GM13977 (cell line): ENCODE measurements at regions not wholly inside any gene's neighbourhood (a gene's known extent, or its start where the extent isn't known, plus 50 kb on each side); places are given as distances from the start of the nearest gene placed in this dataset.
"Not testable (repeated sequence)": the region's sequence is repeated elsewhere in the genome, so short reads cannot be mapped to it uniquely, and the experiment has no call there.

Source experiments
- DNase-seq: peaks from one replicate; pipeline ENCODE4 v3.0.0; 2012; ENCODE audit warnings: low spot score
- CTCF ChIP-seq: IDR thresholded peaks from 2 replicates; pipeline ENCODE4 v1.5.1; 2012; ENCODE audit warnings: mild to moderate bottlenecking, control low read depth; ENCODE audit not compliant: insufficient read depth; ENCODE audit errors: extremely low read depth, missing control alignments
- in situ Hi-C: fragments of 300-500 bp; cut with MboI; formaldehyde crosslinking; loops from one replicate; pipeline ENCODE4 v1.12.0; 2022; ENCODE audit warnings: low sequenced_read_pairs, low pct_unique_long_range_greater_than_20kb, mixed read lengths, inconsistent platforms; ENCODE audit not compliant: unreplicated experiment

- no peak for DNase-seq
- in situ Hi-C loops = no loop called here
- no peak for TF ChIP-seq CTCF
Measured at GRCh38 chr2:139684286-139684860, 904.2 kb upstream of the NXPH2 start.

GRCh38 chr2:139674577-139674976 lies 894.4 kb upstream of the NXPH2 start:
- no peak for TF ChIP-seq CTCF
- in situ Hi-C loops = no loop called here
- DNase-seq = no peak

GRCh38 chr2:139673447-139673846 lies 893.3 kb upstream of the NXPH2 start:
- in situ Hi-C loops, DNase-seq: not testable (repeated sequence)

GRCh38 chr2:139669675-139670074 lies 889.5 kb upstream of the NXPH2 start:
- in situ Hi-C loops = no loop called here
- no peak for TF ChIP-seq CTCF
- no peak for DNase-seq

DNA sequence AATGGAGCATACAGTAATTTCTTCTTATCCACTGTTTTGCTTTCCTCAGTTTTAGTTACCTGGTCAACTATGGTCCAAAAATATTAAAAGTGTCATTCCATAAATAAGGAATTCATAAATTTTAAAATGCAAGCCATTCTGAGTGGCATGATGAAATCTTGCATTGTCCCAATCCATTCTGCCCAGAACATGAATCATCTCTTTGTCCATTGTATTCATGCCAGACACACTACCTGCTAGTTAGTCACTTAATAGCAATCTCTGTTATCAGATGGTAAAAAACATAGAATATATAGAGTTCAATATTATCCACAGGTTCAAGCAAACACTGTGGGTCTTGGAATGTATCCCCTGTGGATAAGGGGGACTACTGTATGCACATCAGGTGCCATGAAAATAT lies 872.2 kb upstream of the NXPH2 start:
- in situ Hi-C loops = no loop called here
- no peak for DNase-seq
- TF ChIP-seq CTCF = no peak

DNA sequence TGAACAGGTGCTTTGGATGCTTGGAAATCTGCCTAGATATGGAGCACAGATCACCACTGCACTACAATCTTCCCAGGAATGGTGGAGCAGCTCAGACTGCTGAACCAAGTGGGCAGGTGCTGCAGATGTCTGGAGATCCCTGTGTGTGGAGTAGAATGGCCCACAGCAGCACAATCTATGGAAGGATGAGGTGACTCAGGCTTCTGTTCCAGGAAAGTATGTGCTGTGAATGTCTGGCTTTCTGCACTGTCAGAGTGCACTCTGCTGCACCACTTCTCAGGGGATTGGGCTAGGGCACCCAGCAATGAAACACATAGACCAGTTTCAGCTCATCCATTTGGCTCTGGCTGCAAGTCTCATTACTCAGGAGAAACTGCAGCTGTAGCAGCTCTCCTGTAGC lies 865.4 kb upstream of the NXPH2 start:
- no peak for TF ChIP-seq CTCF
- DNase-seq = no peak
- in situ Hi-C loops = no loop called here

- TF ChIP-seq CTCF = no peak
- no peak for DNase-seq
- in situ Hi-C loops = no loop called here
Measured at GRCh38 chr2:139643139-139643538, 862.9 kb upstream of the NXPH2 start.
